SK-N-SH (cell line): ENCODE measurements at regions not wholly inside any gene's neighbourhood (a gene's known extent, or its start where the extent isn't known, plus 50 kb on each side); places are given as distances from the start of the nearest gene placed in this dataset.

ENCODE experiments used
- CTCF ChIA-PET: fragments of 300-600, 350-600 bp; formaldehyde crosslinking; extraction: SDS; loops from one replicate; lab custom pipeline; 2021; lab: Yijun Ruan, JAX
- POLR2A ChIA-PET: fragments of 350-600 bp; sonication (Branson Sonifier 250); formaldehyde crosslinking; extraction: SDS; loops from one replicate; lab custom pipeline; 2020; ENCODE audit warnings: antibody characterized with exemption, inconsistent platforms; lab: Yijun Ruan, JAX
- DNase-seq: peaks from one replicate; pipeline ENCODE4 v3.0.0; 2012
- H2AFZ ChIP-seq: fragments of 200-600 bp; sonication (generic); 2 replicates; pipeline ENCODE4 v1.8.1; 2016; ENCODE audit warnings: antibody characterized with exemption, mild to moderate bottlenecking, low read depth
- H3F3A ChIP-seq: fragments of 200-600 bp; sonication (generic); replicated peaks from 2 replicates; pipeline ENCODE3; 2016; ENCODE audit warnings: antibody characterized with exemption, mild to moderate bottlenecking; ENCODE audit not compliant: insufficient read depth
- H3K27ac ChIP-seq, 2 experiments: fragments of 200-500 bp in 1 of 2; fragments of 200-600 bp in 1 of 2; sonication (Bioruptor generic) in 1 of 2; sonication (generic), shearing (Covaris generic) in 1 of 2; 2 replicates each; pipeline versions ENCODE4 v1.5.1 to v1.6.1; 2014 to 2016; ENCODE audit warnings: low read depth in 2 of 2, inconsistent platforms in 1 of 2, low read length in 1 of 2, mild to moderate bottlenecking in 1 of 2, mixed read lengths in 1 of 2
- H3K27me3 ChIP-seq: fragments of 200-600 bp; sonication (generic), shearing (Covaris generic); 2 replicates; pipeline ENCODE4 v1.6.1; 2016; ENCODE audit warnings: mixed run types; ENCODE audit not compliant: insufficient read depth
- H3K36me3 ChIP-seq, 2 experiments: fragments of 200-500 bp in 1 of 2; fragments of 200-600 bp in 1 of 2; sonication (Bioruptor generic) in 1 of 2; sonication (generic) in 1 of 2; replicated peaks in 1 of 2; 2 replicates each; pipeline versions ENCODE3 to v1.5.1; 2014 to 2016; ENCODE audit warnings: low read length in 1 of 2, mild to moderate bottlenecking in 1 of 2; ENCODE audit not compliant: insufficient read depth in 2 of 2, control insufficient read depth in 1 of 2
- H3K4me1 ChIP-seq, 2 experiments: fragments of 200-500 bp in 1 of 2; fragments of 200-600 bp in 1 of 2; sonication (Bioruptor generic) in 1 of 2; sonication (generic), shearing (Covaris generic) in 1 of 2; 2 replicates each; pipeline versions ENCODE4 v1.5.1 to v1.6.1; 2014 to 2016; ENCODE audit warnings: low read depth in 1 of 2, low read length in 1 of 2, mixed run types in 1 of 2; ENCODE audit not compliant: insufficient read depth in 2 of 2, control insufficient read depth in 1 of 2
- H3K4me2 ChIP-seq: fragments of 200-600 bp; sonication (generic), shearing (Covaris generic); 2 replicates; pipeline ENCODE4 v1.6.1; 2017; ENCODE audit warnings: mixed run types
- H3K4me3 ChIP-seq, 2 experiments: fragments of 200-500 bp in 1 of 2; fragments of 200-600 bp in 1 of 2; sonication (Bioruptor generic) in 1 of 2; sonication (generic), shearing (Covaris generic) in 1 of 2; 2 replicates each; pipeline versions ENCODE4 v1.5.1 to v1.8.1; 2014 to 2016; ENCODE audit warnings: low read depth in 2 of 2, inconsistent platforms in 1 of 2, low read length in 1 of 2, mild to moderate bottlenecking in 1 of 2, mixed read lengths in 1 of 2, moderate library complexity in 1 of 2
- H3K79me2 ChIP-seq: fragments of 200-600 bp; sonication (generic); 2 replicates; pipeline ENCODE4 v1.8.1; 2017; ENCODE audit warnings: mild to moderate bottlenecking; ENCODE audit not compliant: insufficient read depth
- H3K9ac ChIP-seq: fragments of 200-600 bp; sonication (generic); 2 replicates; pipeline ENCODE4 v1.6.1; 2017; ENCODE audit warnings: mixed run types
- H3K9me2 ChIP-seq: fragments of 200-600 bp; sonication (generic); 2 replicates; pipeline ENCODE4 v1.6.1; 2017; ENCODE audit warnings: mixed run types
- H3K9me3 ChIP-seq: fragments of 200-600 bp; sonication (generic); 2 replicates; pipeline ENCODE4 v1.6.1; 2017; ENCODE audit warnings: mixed run types, mild to moderate bottlenecking, moderate library complexity
- H4K20me1 ChIP-seq: fragments of 200-600 bp; sonication (generic); 2 replicates; pipeline ENCODE4 v1.6.1; 2017; ENCODE audit warnings: mild to moderate bottlenecking, mixed run types; ENCODE audit not compliant: insufficient read depth
- ELF1 ChIP-seq: IDR thresholded peaks from 2 replicates; pipeline ENCODE4 v1.4.0; 2012
- EZH2phosphoT487 ChIP-seq: fragments of 200-600 bp; sonication (generic); IDR thresholded peaks from 2 replicates; pipeline ENCODE4 v1.6.1; 2017; ENCODE audit warnings: low read depth, mixed run types, mild to moderate bottlenecking, antibody characterized with exemption, moderate library complexity, borderline replicate concordance
- FOXM1 ChIP-seq: IDR thresholded peaks from 2 replicates; pipeline ENCODE4 v1.4.0; 2012; ENCODE audit warnings: low read depth, mild to moderate bottlenecking
- GABPA ChIP-seq: IDR thresholded peaks from 2 replicates; pipeline ENCODE4 v1.4.0; 2012; ENCODE audit warnings: low read depth, mild to moderate bottlenecking
- GATA2 ChIP-seq: sonication (generic); formaldehyde crosslinking; IDR thresholded peaks from 2 replicates; pipeline ENCODE4 v1.5.0; 2020; ENCODE audit warnings: mild to moderate bottlenecking, missing genetic modification reagents
- IRF3 ChIP-seq: fragments of 150-350 bp; IDR thresholded peaks from 2 replicates; pipeline ENCODE4 v1.6.1; 2016; ENCODE audit warnings: mild to moderate bottlenecking, low read depth, low read length
- MXI1 ChIP-seq: IDR thresholded peaks from 2 replicates; pipeline ENCODE4 v1.6.1; 2012; ENCODE audit warnings: mild to moderate bottlenecking, low read depth, low read length, improper control_type of control experiment
- NFIC ChIP-seq: IDR thresholded peaks from 2 replicates; pipeline ENCODE4 v1.4.0; 2012; ENCODE audit warnings: borderline replicate concordance
- NRF1 ChIP-seq: IDR thresholded peaks from 2 replicates; pipeline ENCODE4 v1.6.1; 2012; ENCODE audit warnings: low read depth, mild to moderate bottlenecking, low read length
- PBX3 ChIP-seq: IDR thresholded peaks from 2 replicates; pipeline ENCODE4; 2012
- POLR2AphosphoS5 ChIP-seq: IDR thresholded peaks from 2 replicates; pipeline ENCODE4 v1.6.1; 2012; ENCODE audit warnings: low read depth, low read length
- REST ChIP-seq: IDR thresholded peaks from 2 replicates; pipeline ENCODE4 v1.6.1; 2012; ENCODE audit warnings: mild to moderate bottlenecking, low read depth, low read length, moderate library complexity
- SIN3A ChIP-seq: IDR thresholded peaks from 2 replicates; pipeline ENCODE4 v1.6.1; 2012; ENCODE audit warnings: low read depth, mild to moderate bottlenecking, low read length, moderate library complexity, borderline replicate concordance
- SMC3 ChIP-seq: IDR thresholded peaks from 2 replicates; pipeline ENCODE4 v1.6.1; 2012; ENCODE audit warnings: low read depth, low read length, improper control_type of control experiment
- TAF1 ChIP-seq: IDR thresholded peaks from 2 replicates; pipeline ENCODE4 v1.6.1; 2012; ENCODE audit warnings: low read depth, mild to moderate bottlenecking, low read length, moderate library complexity, borderline replicate concordance
- TCF12 ChIP-seq: IDR thresholded peaks from 2 replicates; pipeline ENCODE4 v1.4.0; 2012
- TEAD4 ChIP-seq: IDR thresholded peaks from 2 replicates; pipeline ENCODE4 v1.4.0; 2012; ENCODE audit warnings: mild to moderate bottlenecking, borderline replicate concordance; ENCODE audit not compliant: insufficient read depth
- USF1 ChIP-seq: IDR thresholded peaks from 2 replicates; pipeline ENCODE4 v1.4.0; 2012; ENCODE audit warnings: low read depth, borderline replicate concordance
- YY1 ChIP-seq: IDR thresholded peaks from 2 replicates; pipeline ENCODE4 v1.4.0; 2012; ENCODE audit warnings: low read depth, mild to moderate bottlenecking
- TF ChIP-seq, protein P1 (sequence below): IDR thresholded peaks from 2 replicates; pipeline ENCODE4 v1.4.0; 2012; ENCODE audit warnings: low read depth, borderline replicate concordance

GRCh38 chr7:68964060-68964459 is 634.2 kb upstream of the AUTS2 start:
- no peaks in the 10 kb centered on the region for H3F3A ChIP-seq
- no peak for DNase-seq
- ChIA-PET CTCF (no interaction called here), POLR2A (no interaction called here)
- TF ChIP-seq NFIC (no peak), SIN3A (no peak), POLR2AphosphoS5 (no peak), GABPA (no peak), PBX3 (no peak), TEAD4 (no peak), SMC3 (no peak), NRF1 (no peak), GATA2 (no peak), REST (no peak), IRF3 (no peak), USF1 (no peak), FOXM1 (no peak), YY1 (no peak), MXI1 (no peak), TCF12 (no peak), ELF1 (no peak), TAF1 (no peak), EZH2phosphoT487 (no peak)
- TF ChIP-seq, protein P1, sequence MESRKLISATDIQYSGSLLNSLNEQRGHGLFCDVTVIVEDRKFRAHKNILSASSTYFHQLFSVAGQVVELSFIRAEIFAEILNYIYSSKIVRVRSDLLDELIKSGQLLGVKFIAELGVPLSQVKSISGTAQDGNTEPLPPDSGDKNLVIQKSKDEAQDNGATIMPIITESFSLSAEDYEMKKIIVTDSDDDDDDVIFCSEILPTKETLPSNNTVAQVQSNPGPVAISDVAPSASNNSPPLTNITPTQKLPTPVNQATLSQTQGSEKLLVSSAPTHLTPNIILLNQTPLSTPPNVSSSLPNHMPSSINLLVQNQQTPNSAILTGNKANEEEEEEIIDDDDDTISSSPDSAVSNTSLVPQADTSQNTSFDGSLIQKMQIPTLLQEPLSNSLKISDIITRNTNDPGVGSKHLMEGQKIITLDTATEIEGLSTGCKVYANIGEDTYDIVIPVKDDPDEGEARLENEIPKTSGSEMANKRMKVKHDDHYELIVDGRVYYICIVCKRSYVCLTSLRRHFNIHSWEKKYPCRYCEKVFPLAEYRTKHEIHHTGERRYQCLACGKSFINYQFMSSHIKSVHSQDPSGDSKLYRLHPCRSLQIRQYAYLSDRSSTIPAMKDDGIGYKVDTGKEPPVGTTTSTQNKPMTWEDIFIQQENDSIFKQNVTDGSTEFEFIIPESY, result no peak
- H3K27ac ChIP-seq, result peak overlapping the region in 1 of 2 experiments; percentile 56; a peak in 2 of 4 replicates
- no peaks in the 10 kb centered on the region for H3K9me3 ChIP-seq
- H3K27me3 ChIP-seq, result no peaks in the 10 kb centered on the region
- H3K4me1 ChIP-seq, result peaks cover 0 to 7% of the 10 kb centered on the region in 2 experiments; a peak in 2 of 4 replicates
- no peaks in the 10 kb centered on the region for H4K20me1 ChIP-seq
- no peaks in the 10 kb centered on the region for H3K9me2 ChIP-seq
- peak overlapping the region; percentile 28; the same call in 1 of the 2 replicates for H3K4me2 ChIP-seq
- H3K9ac ChIP-seq, result no peak overlapping the region
- H3K79me2 ChIP-seq, result no peaks in the 10 kb centered on the region
- peak overlapping the region in 1 of 2 experiments; percentile 2; a peak in 1 of 4 replicates for H3K4me3 ChIP-seq
- no peak overlapping the region; the same call in 1 of the 2 replicates for H2AFZ ChIP-seq
- no peaks in the 10 kb centered on the region for H3K36me3 ChIP-seq
